Liver (tissue), 8 donors: ENCODE measurements at regions not wholly inside any gene's neighbourhood (a gene's known extent, or its start where the extent isn't known, plus 50 kb on each side); places are given as distances from the start of the nearest gene placed in this dataset.

Experiments
- DNase-seq: peaks from one replicate; pipeline ENCODE4 v3.0.0-alpha.2; 2017; ENCODE audit warnings: low spot score
- H3K27ac ChIP-seq, 2 donors: one replicate each; pipeline ENCODE4 v1.7.0; 2013; ENCODE audit warnings: inconsistent platforms in 2 of 2, low read length in 2 of 2, control low read depth in 1 of 2, low read depth in 1 of 2, mild to moderate bottlenecking in 1 of 2
- H3K27me3 ChIP-seq, 4 donors: one replicate each; pipeline versions ENCODE4 v1.6.1 to v1.7.0; 2013; ENCODE audit warnings: low read length in 3 of 4, inconsistent platforms in 1 of 4, mild to moderate bottlenecking in 1 of 4, moderate library complexity in 1 of 4; ENCODE audit not compliant: control insufficient read depth in 4 of 4, insufficient read depth in 4 of 4
- H3K36me3 ChIP-seq, 4 donors: one replicate each; pipeline versions ENCODE4 v1.6.1 to v1.7.0; 2013; ENCODE audit warnings: low read length in 3 of 4, mild to moderate bottlenecking in 3 of 4, low read depth in 1 of 4, moderate library complexity in 1 of 4; ENCODE audit not compliant: control insufficient read depth in 4 of 4, insufficient read depth in 3 of 4
- H3K4me1 ChIP-seq, 4 donors: one replicate each; pipeline versions ENCODE4 v1.6.1 to v1.7.0; 2013; ENCODE audit warnings: low read length in 3 of 4, mild to moderate bottlenecking in 3 of 4, moderate library complexity in 1 of 4; ENCODE audit not compliant: control insufficient read depth in 4 of 4, insufficient read depth in 4 of 4
- H3K4me3 ChIP-seq, 3 donors: one replicate each; pipeline versions ENCODE4 v1.6.1 to v1.7.0; 2013; ENCODE audit warnings: low read length in 3 of 3, control low read depth in 1 of 3, low read depth in 1 of 3, mild to moderate bottlenecking in 1 of 3
- H3K9ac ChIP-seq, 2 donors: one replicate each; pipeline ENCODE4 v1.7.0; 2013; ENCODE audit warnings: low read length in 2 of 2, mild to moderate bottlenecking in 2 of 2, moderate library complexity in 2 of 2, control low read depth in 1 of 2, low read depth in 1 of 2
- H3K9me3 ChIP-seq, 4 donors: one replicate each; pipeline versions ENCODE4 v1.6.1 to v1.7.0; 2013; ENCODE audit warnings: low read length in 3 of 4; ENCODE audit not compliant: control insufficient read depth in 4 of 4
- ATF3 ChIP-seq: IDR thresholded peaks from 2 replicates; pipeline ENCODE4 v1.6.1; 2016; ENCODE audit warnings: antibody characterized with exemption
- EGR1 ChIP-seq, 2 donors: IDR thresholded peaks; 2 replicates each; pipeline ENCODE4 v1.6.1; 2016 to 2018; ENCODE audit warnings: antibody characterized with exemption in 2 of 2, low read depth in 2 of 2
- FOXA1 ChIP-seq: IDR thresholded peaks from 2 replicates; pipeline ENCODE4 v1.6.1; 2016; ENCODE audit warnings: antibody characterized with exemption
- FOXA2 ChIP-seq: IDR thresholded peaks from 2 replicates; pipeline ENCODE4 v1.6.1; 2016; ENCODE audit warnings: antibody characterized with exemption
- GABPA ChIP-seq, 2 donors: IDR thresholded peaks in 1 of 2; conservative IDR thresholded peaks in 1 of 2; 2 replicates each; pipeline ENCODE4 v1.6.1; 2016; ENCODE audit warnings: antibody characterized with exemption in 2 of 2, mild to moderate bottlenecking in 1 of 2, moderate library complexity in 1 of 2
- HNF4A ChIP-seq, 2 donors: conservative IDR thresholded peaks; 2 replicates each; pipeline ENCODE4 v1.6.1; 2016; ENCODE audit warnings: antibody characterized with exemption in 2 of 2, mild to moderate bottlenecking in 2 of 2
- HNF4G ChIP-seq: IDR thresholded peaks from 2 replicates; pipeline ENCODE4 v1.6.1; 2016; ENCODE audit warnings: antibody characterized with exemption
- JUND ChIP-seq, 2 donors: IDR thresholded peaks; 2 replicates each; pipeline ENCODE4 v1.6.1; 2016; ENCODE audit warnings: antibody characterized with exemption in 2 of 2
- MAX ChIP-seq: IDR thresholded peaks from 2 replicates; pipeline ENCODE4 v1.6.1; 2016; ENCODE audit warnings: antibody characterized with exemption
- NR2F2 ChIP-seq: IDR thresholded peaks from 2 replicates; pipeline ENCODE4 v1.6.1; 2016; ENCODE audit warnings: antibody characterized with exemption
- RAD21 ChIP-seq, 2 donors: IDR thresholded peaks; 2 replicates each; pipeline ENCODE4 v1.6.1; 2016; ENCODE audit warnings: antibody characterized with exemption in 2 of 2, mild to moderate bottlenecking in 2 of 2
- RXRA ChIP-seq, 2 donors: IDR thresholded peaks; 2 replicates each; pipeline ENCODE4 v1.6.1; 2017 to 2018; ENCODE audit warnings: antibody characterized with exemption in 2 of 2, mild to moderate bottlenecking in 1 of 2
- SP1 ChIP-seq: IDR thresholded peaks from 2 replicates; pipeline ENCODE4 v1.6.1; 2018; ENCODE audit warnings: antibody characterized with exemption, mild to moderate bottlenecking
- TAF1 ChIP-seq: conservative IDR thresholded peaks from 2 replicates; pipeline ENCODE4 v1.6.1; 2016; ENCODE audit warnings: antibody characterized with exemption, mild to moderate bottlenecking
- YY1 ChIP-seq: IDR thresholded peaks from 2 replicates; pipeline ENCODE4 v1.6.1; 2016; ENCODE audit warnings: antibody characterized with exemption, mild to moderate bottlenecking
- WGBS: extraction: QIAGEN DNeasy Blood & Tissue Kit; methylation state at CpG from one replicate; pipeline ENCODE4 v1.1.7; 2013; 5-methylcytosine and 5-hydroxymethylcytosine counted together
- TF ChIP-seq, protein P1 (sequence below): fragments of 150-350 bp; IDR thresholded peaks from 2 replicates; pipeline ENCODE4 v1.5.1; 2017; ENCODE audit warnings: improper control_type of control experiment, low read depth, low read length; ENCODE audit not compliant: missing input control
- TF ChIP-seq, protein P2 (sequence below): IDR thresholded peaks from 2 replicates; pipeline ENCODE4 v1.6.1; 2016; ENCODE audit warnings: antibody characterized with exemption
- donor health status: healthy.
- donor health status: healthy.
- donor health status: healthy.
- donor health status: healthy.
- donor health status: healthy.

DNA sequence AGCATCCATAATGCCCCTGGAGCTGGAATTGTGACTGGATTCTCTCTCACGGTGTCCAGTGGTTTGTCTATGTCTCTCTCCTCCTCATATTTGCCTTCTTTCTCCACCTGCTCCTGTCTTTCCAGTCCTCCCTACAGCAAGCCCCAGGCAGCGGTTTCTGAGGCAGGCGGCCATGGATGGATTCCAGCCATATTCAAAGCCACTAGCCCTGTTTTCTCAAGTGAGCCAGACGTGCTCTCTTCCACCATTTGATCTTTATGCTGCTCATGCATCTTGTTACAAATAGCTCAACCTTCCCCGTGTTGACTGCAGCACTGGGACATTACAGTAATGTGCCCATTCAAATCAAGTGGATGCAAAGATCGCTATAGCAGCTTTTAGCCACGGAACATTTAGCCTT is 387.2 kb upstream of the PODXL start:
- H3K4me3 ChIP-seq = no peak overlapping the region
- WGBS = 68% methylated on average over 7 of the region's 7 CpGs
- TF ChIP-seq FOXA2 = no peak
- TF ChIP-seq JUND (IDR thresholded peaks at IDR 0.05) = no peak
- TF ChIP-seq SP1 = no peak
- no peak for TF ChIP-seq YY1

GRCh38 chr7:131943211-131943610 is 386.8 kb upstream of the PODXL start:
- H3K27ac ChIP-seq = no peak overlapping the region
- H3K27me3 ChIP-seq = peaks cover 0 to 10% (median 1%) of the 10 kb centered on the region in 4 donors
- no peak overlapping the region for H3K4me3 ChIP-seq
- DNase-seq = no peak
- H3K9ac ChIP-seq = no peak overlapping the region
- H3K9me3 ChIP-seq = no peaks in the 10 kb centered on the region
- peaks cover 0 to 7% (median 0%) of the 10 kb centered on the region in 4 donors for H3K4me1 ChIP-seq
- H3K36me3 ChIP-seq = no peaks in the 10 kb centered on the region
- WGBS = 82% methylated on average over 4 of the region's 4 CpGs
- no peak for TF ChIP-seq EGR1 (IDR thresholded peaks at IDR 0.05; ENCODE audit: low read depth in 2 of 2)
- TF ChIP-seq, protein P1, sequence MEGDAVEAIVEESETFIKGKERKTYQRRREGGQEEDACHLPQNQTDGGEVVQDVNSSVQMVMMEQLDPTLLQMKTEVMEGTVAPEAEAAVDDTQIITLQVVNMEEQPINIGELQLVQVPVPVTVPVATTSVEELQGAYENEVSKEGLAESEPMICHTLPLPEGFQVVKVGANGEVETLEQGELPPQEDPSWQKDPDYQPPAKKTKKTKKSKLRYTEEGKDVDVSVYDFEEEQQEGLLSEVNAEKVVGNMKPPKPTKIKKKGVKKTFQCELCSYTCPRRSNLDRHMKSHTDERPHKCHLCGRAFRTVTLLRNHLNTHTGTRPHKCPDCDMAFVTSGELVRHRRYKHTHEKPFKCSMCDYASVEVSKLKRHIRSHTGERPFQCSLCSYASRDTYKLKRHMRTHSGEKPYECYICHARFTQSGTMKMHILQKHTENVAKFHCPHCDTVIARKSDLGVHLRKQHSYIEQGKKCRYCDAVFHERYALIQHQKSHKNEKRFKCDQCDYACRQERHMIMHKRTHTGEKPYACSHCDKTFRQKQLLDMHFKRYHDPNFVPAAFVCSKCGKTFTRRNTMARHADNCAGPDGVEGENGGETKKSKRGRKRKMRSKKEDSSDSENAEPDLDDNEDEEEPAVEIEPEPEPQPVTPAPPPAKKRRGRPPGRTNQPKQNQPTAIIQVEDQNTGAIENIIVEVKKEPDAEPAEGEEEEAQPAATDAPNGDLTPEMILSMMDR = no peak
- TF ChIP-seq GABPA (IDR thresholded peaks at IDR 0.05 in 1 of 2, conservative IDR thresholded peaks at IDR 0.05 in 1 of 2) = no peak
- no peak for TF ChIP-seq HNF4A (conservative IDR thresholded peaks at IDR 0.05)

More for the DNA sequence above, 387.2 kb upstream of the PODXL start:
- H3K27me3 ChIP-seq = peaks cover 0 to 10% (median 1%) of the 10 kb centered on the region in 4 donors
- no peaks in the 10 kb centered on the region for H3K36me3 ChIP-seq
- no peak for DNase-seq
- H3K9ac ChIP-seq = no peak overlapping the region
- no peaks in the 10 kb centered on the region for H3K9me3 ChIP-seq
- H3K27ac ChIP-seq = no peak overlapping the region
- H3K4me1 ChIP-seq = peaks cover 0 to 7% (median 0%) of the 10 kb centered on the region in 4 donors

DNA sequence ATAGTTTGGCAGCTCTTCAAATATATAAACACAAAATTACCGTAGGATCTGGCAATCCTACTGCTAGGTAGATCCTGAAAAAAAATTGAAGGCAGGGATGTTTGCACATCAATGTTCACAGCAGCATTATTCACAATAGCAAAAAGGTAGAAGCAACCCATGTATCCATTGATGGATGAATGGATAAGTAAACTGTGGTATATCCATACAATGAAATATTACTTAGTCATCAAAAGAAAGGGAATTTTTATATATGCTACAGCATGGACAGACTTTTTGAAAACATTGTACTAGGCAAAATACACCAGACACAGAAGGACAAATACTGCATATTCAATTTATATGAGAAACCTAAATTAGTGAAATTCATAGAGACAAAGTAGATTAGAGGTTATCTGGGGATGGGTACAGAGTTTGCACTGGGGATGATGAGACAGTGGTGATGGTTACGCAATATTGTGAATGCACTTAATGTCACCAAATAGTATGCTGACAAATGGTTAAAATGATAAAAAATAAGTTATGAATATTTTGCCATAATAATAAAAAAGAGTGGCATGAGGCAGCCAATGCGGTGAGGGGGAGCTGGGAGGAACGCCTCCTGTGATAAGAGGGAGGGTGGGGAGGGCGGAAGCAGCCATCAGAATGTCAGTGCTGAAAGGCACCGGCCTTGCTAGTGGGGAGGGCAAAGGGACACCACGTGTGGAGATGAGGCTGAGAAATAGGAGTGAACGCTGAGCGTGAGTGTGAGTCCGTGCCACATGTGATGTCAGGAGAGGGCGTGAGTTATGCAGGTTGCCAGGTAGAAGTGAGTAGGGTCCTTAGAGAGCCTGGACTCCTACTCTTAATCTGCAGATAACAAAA is 386.1 kb upstream of the PODXL start:
- Histone ChIP-seq H3K4me1 (peaks cover 0 to 7% (median 0%) of the 10 kb centered on the region in 4 donors), H3K27me3 (peaks cover 0 to 10% (median 1%) of the 10 kb centered on the region in 4 donors), H3K36me3 (no peaks in the 10 kb centered on the region)
- no peak for TF ChIP-seq EGR1 (IDR thresholded peaks at IDR 0.05; ENCODE audit: low read depth in 2 of 2)
- TF ChIP-seq RAD21 (IDR thresholded peaks at IDR 0.05) = no peak
- no peak for TF ChIP-seq FOXA1
- no peak for TF ChIP-seq RXRA (IDR thresholded peaks at IDR 0.05)
- no peak for TF ChIP-seq HNF4A (conservative IDR thresholded peaks at IDR 0.05)
- TF ChIP-seq GABPA (IDR thresholded peaks at IDR 0.05 in 1 of 2, conservative IDR thresholded peaks at IDR 0.05 in 1 of 2) = no peak
- no peak for TF ChIP-seq ATF3
- no peak for TF ChIP-seq YY1
- TF ChIP-seq HNF4G = no peak
- TF ChIP-seq MAX = no peak
- TF ChIP-seq, protein P1 = no peak
- no peak for TF ChIP-seq JUND (IDR thresholded peaks at IDR 0.05)
- no peak for TF ChIP-seq NR2F2
- no peak for TF ChIP-seq TAF1
- TF ChIP-seq SP1 = no peak
- TF ChIP-seq FOXA2 = no peak
- TF ChIP-seq, protein P2, sequence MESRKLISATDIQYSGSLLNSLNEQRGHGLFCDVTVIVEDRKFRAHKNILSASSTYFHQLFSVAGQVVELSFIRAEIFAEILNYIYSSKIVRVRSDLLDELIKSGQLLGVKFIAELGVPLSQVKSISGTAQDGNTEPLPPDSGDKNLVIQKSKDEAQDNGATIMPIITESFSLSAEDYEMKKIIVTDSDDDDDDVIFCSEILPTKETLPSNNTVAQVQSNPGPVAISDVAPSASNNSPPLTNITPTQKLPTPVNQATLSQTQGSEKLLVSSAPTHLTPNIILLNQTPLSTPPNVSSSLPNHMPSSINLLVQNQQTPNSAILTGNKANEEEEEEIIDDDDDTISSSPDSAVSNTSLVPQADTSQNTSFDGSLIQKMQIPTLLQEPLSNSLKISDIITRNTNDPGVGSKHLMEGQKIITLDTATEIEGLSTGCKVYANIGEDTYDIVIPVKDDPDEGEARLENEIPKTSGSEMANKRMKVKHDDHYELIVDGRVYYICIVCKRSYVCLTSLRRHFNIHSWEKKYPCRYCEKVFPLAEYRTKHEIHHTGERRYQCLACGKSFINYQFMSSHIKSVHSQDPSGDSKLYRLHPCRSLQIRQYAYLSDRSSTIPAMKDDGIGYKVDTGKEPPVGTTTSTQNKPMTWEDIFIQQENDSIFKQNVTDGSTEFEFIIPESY = no peak

More for the DNA sequence above, 386.1 kb upstream of the PODXL start:
- Histone ChIP-seq H3K9ac (no peak overlapping the region), H3K4me3 (no peak overlapping the region), H3K9me3 (no peaks in the 10 kb centered on the region), H3K27ac (no peak overlapping the region)
- WGBS = 86% methylated on average over 11 of the region's 11 CpGs
- DNase-seq = no peak
